ENCODE measurements at regions not wholly inside any gene's neighbourhood (a gene's known extent, or its start where the extent isn't known, plus 50 kb on each side); places are given as distances from the start of the nearest gene placed in this dataset.

GRCh38 chr11:86124251-86125233 is 55.7 kb upstream of the PICALM start:
- no peak for TF ChIP-seq CTCF (conservative IDR thresholded peaks at IDR 0.05)
- Mint-ChIP-seq H3K4me1 (ENCODE audit: unreplicated experiment) (no peaks in the 10 kb centered on the region), H3K36me3 (no peaks in the 10 kb centered on the region), H3K27me3 (peaks cover 2% of the 10 kb centered on the region), H3K27ac (no peak overlapping the region), H3K4me3 (no peak overlapping the region), H3K9me3 (no peaks in the 10 kb centered on the region)
- DNase-seq (ENCODE audit: extremely low spot score, unreplicated experiment): no peak

- H3K4me1 Mint-ChIP-seq (ENCODE audit: unreplicated experiment): no peaks in the 10 kb centered on the region
Measured at GRCh38 chr11:86122773-86123172, 53.9 kb upstream of the PICALM start.

GRCh38 chr11:86120807-86121206 is 51.9 kb upstream of the PICALM start:
- Mint-ChIP-seq H3K9me3 (no peaks in the 10 kb centered on the region), H3K27me3 (peaks cover 7% of the 10 kb centered on the region), H3K4me3 (no peak overlapping the region), H3K27ac (no peak overlapping the region), H3K36me3 (no peaks in the 10 kb centered on the region), H3K4me1 (ENCODE audit: unreplicated experiment) (peaks cover 7% of the 10 kb centered on the region)
- no peak for TF ChIP-seq CTCF (conservative IDR thresholded peaks at IDR 0.05)
- no peak for DNase-seq (ENCODE audit: extremely low spot score, unreplicated experiment)

More at GRCh38 chr11:86122773-86123172, 53.9 kb upstream of the PICALM start:
- no peaks in the 10 kb centered on the region for H3K36me3 Mint-ChIP-seq
- no peak overlapping the region for H3K4me3 Mint-ChIP-seq
- peaks cover 2% of the 10 kb centered on the region for H3K27me3 Mint-ChIP-seq
- H3K27ac Mint-ChIP-seq: no peak overlapping the region
- TF ChIP-seq CTCF (conservative IDR thresholded peaks at IDR 0.05): no peak
- no peaks in the 10 kb centered on the region for H3K9me3 Mint-ChIP-seq
- no peak for DNase-seq (ENCODE audit: extremely low spot score, unreplicated experiment)

- no peaks in the 10 kb centered on the region for H3K36me3 Mint-ChIP-seq
- H3K27ac Mint-ChIP-seq: no peak overlapping the region
- no peak overlapping the region for H3K4me3 Mint-ChIP-seq
- H3K9me3 Mint-ChIP-seq: no peaks in the 10 kb centered on the region
- peaks cover 7% of the 10 kb centered on the region for H3K4me1 Mint-ChIP-seq (ENCODE audit: unreplicated experiment)
- no peak for DNase-seq (ENCODE audit: extremely low spot score, unreplicated experiment)
- TF ChIP-seq CTCF (conservative IDR thresholded peaks at IDR 0.05): no peak
- H3K27me3 Mint-ChIP-seq: peaks cover 7% of the 10 kb centered on the region
Measured at GRCh38 chr11:86119906-86120305, 51.0 kb upstream of the PICALM start.

- H3K4me3 Mint-ChIP-seq: no peak overlapping the region
Measured at GRCh38 chr11:86119077-86119476, 50.2 kb upstream of the PICALM start.

More at GRCh38 chr11:86119077-86119476, 50.2 kb upstream of the PICALM start:
- Mint-ChIP-seq H3K27me3 (peaks cover 7% of the 10 kb centered on the region), H3K27ac (no peak overlapping the region), H3K36me3 (no peaks in the 10 kb centered on the region), H3K4me1 (ENCODE audit: unreplicated experiment) (peaks cover 7% of the 10 kb centered on the region), H3K9me3 (no peaks in the 10 kb centered on the region)
- no peak for DNase-seq (ENCODE audit: extremely low spot score, unreplicated experiment)
- TF ChIP-seq CTCF (conservative IDR thresholded peaks at IDR 0.05): no peak

All from type B pancreatic cell (in vitro differentiated cells).